B cell (primary cell): ENCODE measurements at regions not wholly inside any gene's neighbourhood (a gene's known extent, or its start where the extent isn't known, plus 50 kb on each side); places are given as distances from the start of the nearest gene placed in this dataset.
A peak's percentile ranks its signal among the peaks of the same experiment; 100 is the strongest.
"Not testable (repeated sequence)": the region's sequence is repeated elsewhere in the genome, so short reads cannot be mapped to it uniquely, and the experiment has no call there.

Source experiments
- ATAC-seq: fragments of 200-7000 bp; cut with Tn5 transposase; one replicate; pipeline ENCODE4 v1.10.0; 2021; ENCODE audit warnings: low read depth, mild to moderate bottlenecking, moderate number of reproducible peaks, moderate library complexity
- CTCF ChIA-PET: fragments of 350-600 bp; sonication (Branson Sonifier 250); formaldehyde crosslinking; loops from one replicate; lab custom pipeline; 2021; ENCODE audit warnings: antibody characterized with exemption, inconsistent platforms; lab: Charles Lee
- POLR2A ChIA-PET: fragments of 350-600 bp; sonication (Branson Sonifier 250); formaldehyde crosslinking; loops from one replicate; lab custom pipeline; 2021; ENCODE audit warnings: antibody characterized with exemption; lab: Charles Lee
- DNase-seq: peaks from one replicate; pipeline ENCODE4 v3.0.0; 2013
- H2AFZ ChIP-seq: 2 replicates; pipeline ENCODE4 v1.6.1; 2012; ENCODE audit warnings: mild to moderate bottlenecking, low read depth, low read length; ENCODE audit not compliant: insufficient read depth, poor library complexity, severe bottlenecking
- H3K27ac ChIP-seq, 2 donors: 1 replicate in 1 of 2; 2 replicates in 1 of 2; pipeline ENCODE4 v1.5.1; 2012 to 2013; ENCODE audit warnings: low read length in 2 of 2, mild to moderate bottlenecking in 2 of 2, moderate library complexity in 1 of 2
- H3K27me3 ChIP-seq, 4 experiments: fragments of 200-600 bp in 1 of 4; sonication (generic) in 1 of 4; replicated peaks in 1 of 4; 1 replicate in 2 of 4; 2 replicates in 2 of 4; pipeline versions ENCODE4 v1.6.1 to v1.7.0; 2013 to 2016; ENCODE audit warnings: low read length in 3 of 4, mild to moderate bottlenecking in 2 of 4, mixed read lengths in 1 of 4, moderate library complexity in 1 of 4; ENCODE audit not compliant: insufficient read depth in 4 of 4, control insufficient read depth in 3 of 4; ENCODE audit errors: control extremely low read depth in 1 of 4
- H3K36me3 ChIP-seq, 2 experiments: replicated peaks in 1 of 2; 1 replicate in 1 of 2; 2 replicates in 1 of 2; pipeline versions ENCODE4 v1.6.1 to v1.7.1; 2013; ENCODE audit warnings: low read length in 1 of 2; ENCODE audit not compliant: insufficient read depth in 2 of 2, control insufficient read depth in 1 of 2; ENCODE audit errors: control extremely low read depth in 1 of 2, extremely low read depth in 1 of 2
- H3K4me1 ChIP-seq, 2 donors: fragments of 200-600 bp in 1 of 2; sonication (generic) in 1 of 2; 1 replicate in 1 of 2; 2 replicates in 1 of 2; pipeline versions ENCODE4 v1.5.1 to v1.6.1; 2013 to 2017; ENCODE audit warnings: low read length in 2 of 2; ENCODE audit not compliant: control insufficient read depth in 2 of 2, insufficient read depth in 2 of 2
- H3K4me2 ChIP-seq: replicated peaks from 2 replicates; pipeline ENCODE3; 2012; ENCODE audit warnings: mild to moderate bottlenecking, low read depth, low read length; ENCODE audit not compliant: poor library complexity, severe bottlenecking
- H3K4me3 ChIP-seq, 5 experiments: fragments of 200-600 bp in 1 of 5; sonication (generic) in 1 of 5; 1 replicate in 3 of 5; 2 replicates in 2 of 5; pipeline versions ENCODE4 v1.5.1 to v1.7.0; 2011 to 2016; ENCODE audit warnings: low read length in 4 of 5, mild to moderate bottlenecking in 4 of 5, low read depth in 2 of 5, control low read depth in 1 of 5, moderate library complexity in 1 of 5; ENCODE audit not compliant: insufficient read depth in 1 of 5; ENCODE audit errors: control extremely low read depth in 1 of 5, extremely low read depth in 1 of 5
- H3K79me2 ChIP-seq: fragments of 200-600 bp; sonication (generic); one replicate; pipeline ENCODE4 v1.6.0; 2016; ENCODE audit warnings: low read length; ENCODE audit not compliant: control insufficient read depth, insufficient read depth
- H3K9ac ChIP-seq: fragments of 200-600 bp; sonication (generic); 2 replicates; pipeline ENCODE4 v1.6.1; 2017; ENCODE audit warnings: mild to moderate bottlenecking, low read length, moderate library complexity
- H3K9me3 ChIP-seq, 3 donors: one replicate each; pipeline versions ENCODE4 v1.6.1 to v1.7.1; 2013; ENCODE audit warnings: low read length in 2 of 3; ENCODE audit not compliant: control insufficient read depth in 2 of 3, insufficient read depth in 1 of 3; ENCODE audit errors: control extremely low read depth in 1 of 3
- H4K20me1 ChIP-seq: 2 replicates; pipeline ENCODE4 v1.6.0; 2012; ENCODE audit warnings: mild to moderate bottlenecking, low read length; ENCODE audit not compliant: insufficient read depth, control insufficient read depth, poor library complexity, severe bottlenecking
- H3K27ac Mint-ChIP-seq: one replicate; pipeline ENCODE4 v1.8.0; 2021; ENCODE audit warnings: mixed read lengths
- H3K27me3 Mint-ChIP-seq: one replicate; pipeline ENCODE4 v1.8.0; 2021; ENCODE audit warnings: mixed read lengths
- H3K4me1 Mint-ChIP-seq: one replicate; pipeline ENCODE4 v1.8.0; 2021; ENCODE audit warnings: mixed read lengths
- H3K4me3 Mint-ChIP-seq: one replicate; pipeline ENCODE4 v1.8.0; 2021; ENCODE audit warnings: mixed read lengths
- H3K9me3 Mint-ChIP-seq: one replicate; pipeline ENCODE4 v1.8.0; 2022; ENCODE audit warnings: mixed read lengths; ENCODE audit not compliant: insufficient read depth
- EZH2 ChIP-seq: IDR thresholded peaks from 2 replicates; pipeline ENCODE4 v1.6.1; 2012; ENCODE audit warnings: borderline replicate concordance, low read depth, mild to moderate bottlenecking, moderate library complexity, low read length; ENCODE audit not compliant: insufficient read depth, poor library complexity, severe bottlenecking
- WGBS: methylation state at CpG from one replicate; pipeline ENCODE4 v1.1.5; 2013; ENCODE audit warnings: missing lambda C conversion rate; ENCODE audit not compliant: insufficient coverage; 5-methylcytosine and 5-hydroxymethylcytosine counted together
- intact Hi-C: fragments of 100-400 bp; cut with micrococcal nuclease; formaldehyde crosslinking; loops from one replicate; pipeline ENCODE4 v1.10.0; 2022
- TF ChIP-seq, protein P1 (sequence below): fragments of 200-600 bp; IDR thresholded peaks from one replicate; pipeline ENCODE4 v1.8.0; 2022; ENCODE audit warnings: antibody characterized with exemption, mild to moderate bottlenecking

DNA sequence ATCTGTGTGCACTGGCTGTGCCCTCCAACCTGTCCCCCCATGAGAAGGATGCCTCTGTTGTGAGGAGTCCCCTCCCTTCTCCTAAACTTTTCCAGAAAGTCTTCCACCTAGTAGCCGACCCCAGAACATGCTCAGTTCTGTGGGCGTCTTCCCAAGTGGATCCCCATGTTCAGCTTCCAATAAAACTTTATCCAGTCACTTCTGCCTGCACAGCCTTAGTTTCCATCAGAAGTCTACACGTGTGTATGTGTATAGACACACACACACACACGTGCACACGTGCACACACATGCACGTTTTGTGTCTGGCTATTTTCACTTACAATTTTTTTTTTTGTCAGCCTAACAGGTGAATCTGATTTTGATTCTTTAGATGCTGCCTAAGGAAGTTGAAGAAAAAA lies 115.1 kb downstream of the RTP5 start:
- Histone ChIP-seq H3K4me3 (no peak overlapping the region), H3K9me3 (peaks cover 0 to 47% (median 5%) of the 10 kb centered on the region in 3 donors), H3K36me3 (peaks cover 0 to 2% of the 10 kb centered on the region in 2 experiments), H3K9ac (no peak overlapping the region), H3K27ac (peak overlapping the region; percentile 84 to 90), H2AFZ (no peak overlapping the region), H3K79me2 (peaks cover 2% of the 10 kb centered on the region), H3K4me2 (peak overlapping the region; percentile 40), H3K27me3 (no peaks in the 10 kb centered on the region), H3K4me1 (peaks cover 24 to 44% of the 10 kb centered on the region in 2 donors), H4K20me1 (no peaks in the 10 kb centered on the region)
- intact Hi-C loops, result no loop called here
- no peak for TF ChIP-seq EZH2
- TF ChIP-seq, protein P1, sequence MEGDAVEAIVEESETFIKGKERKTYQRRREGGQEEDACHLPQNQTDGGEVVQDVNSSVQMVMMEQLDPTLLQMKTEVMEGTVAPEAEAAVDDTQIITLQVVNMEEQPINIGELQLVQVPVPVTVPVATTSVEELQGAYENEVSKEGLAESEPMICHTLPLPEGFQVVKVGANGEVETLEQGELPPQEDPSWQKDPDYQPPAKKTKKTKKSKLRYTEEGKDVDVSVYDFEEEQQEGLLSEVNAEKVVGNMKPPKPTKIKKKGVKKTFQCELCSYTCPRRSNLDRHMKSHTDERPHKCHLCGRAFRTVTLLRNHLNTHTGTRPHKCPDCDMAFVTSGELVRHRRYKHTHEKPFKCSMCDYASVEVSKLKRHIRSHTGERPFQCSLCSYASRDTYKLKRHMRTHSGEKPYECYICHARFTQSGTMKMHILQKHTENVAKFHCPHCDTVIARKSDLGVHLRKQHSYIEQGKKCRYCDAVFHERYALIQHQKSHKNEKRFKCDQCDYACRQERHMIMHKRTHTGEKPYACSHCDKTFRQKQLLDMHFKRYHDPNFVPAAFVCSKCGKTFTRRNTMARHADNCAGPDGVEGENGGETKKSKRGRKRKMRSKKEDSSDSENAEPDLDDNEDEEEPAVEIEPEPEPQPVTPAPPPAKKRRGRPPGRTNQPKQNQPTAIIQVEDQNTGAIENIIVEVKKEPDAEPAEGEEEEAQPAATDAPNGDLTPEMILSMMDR, result no peak
- ChIA-PET POLR2A (interaction anchor here (0.7 to 0.9 kb wide), 2 partner anchors 36 to 97 kb away, joined by 3 read pairs; no protein-coding TSS in a partner anchor), CTCF (interaction anchor here (0.9 to 2.8 kb wide), 2 partner anchors 33 to 34 kb away, joined by 3 to 8 read pairs; no protein-coding TSS in a partner anchor)
- peak overlapping the region; percentile 70 for H3K4me3 Mint-ChIP-seq
- H3K27me3 Mint-ChIP-seq, result no peaks in the 10 kb centered on the region
- no peaks in the 10 kb centered on the region for H3K9me3 Mint-ChIP-seq
- peak overlapping the region; percentile 94 for H3K27ac Mint-ChIP-seq
- WGBS, result 92% methylated on average over 2 of the region's 6 CpGs
- peaks cover 55% of the 10 kb centered on the region for H3K4me1 Mint-ChIP-seq
- no peak for ATAC-seq
- no peak for DNase-seq

DNA sequence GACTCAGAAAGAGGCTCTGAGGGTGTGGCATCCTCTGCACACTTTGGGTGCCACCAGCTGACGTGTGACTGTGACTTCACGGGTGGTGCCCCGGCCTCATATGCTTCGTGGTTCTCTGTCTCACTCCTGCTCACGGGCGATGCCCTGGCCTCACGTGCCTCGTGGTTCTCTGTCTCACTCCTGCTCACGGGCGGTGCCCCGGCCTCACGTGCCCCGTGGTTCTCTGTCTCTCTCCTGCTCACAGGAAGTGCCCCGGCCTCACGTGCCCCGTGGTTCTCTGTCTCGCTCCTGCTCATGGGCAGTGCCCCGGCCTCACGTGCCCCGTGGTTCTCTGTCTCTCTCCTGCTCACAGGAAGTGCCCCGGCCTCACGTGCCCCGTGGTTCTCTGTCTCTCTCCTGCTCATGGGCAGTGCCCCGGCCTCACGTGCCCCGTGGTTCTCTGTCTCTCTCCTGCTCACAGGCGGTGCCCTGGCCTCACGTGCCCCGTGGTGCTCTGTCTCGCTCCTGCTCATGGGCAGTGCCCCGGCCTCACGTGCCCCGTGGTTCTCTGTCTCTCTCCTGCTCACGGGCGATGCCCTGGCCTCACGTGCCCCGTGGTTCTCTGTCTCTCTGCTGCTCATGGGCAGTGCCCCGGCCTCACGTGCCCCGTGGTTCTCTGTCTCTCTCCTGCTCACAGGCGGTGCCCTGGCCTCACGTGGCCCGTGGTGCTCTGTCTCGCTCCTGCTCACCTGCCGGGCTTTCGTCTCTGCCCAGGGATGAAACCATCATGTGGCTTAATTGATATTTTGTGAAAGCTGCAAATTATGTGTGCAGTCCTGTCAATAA lies 115.8 kb downstream of the RTP5 start:
- peak overlapping the region; percentile 94 for H3K27ac Mint-ChIP-seq
- H4K20me1 ChIP-seq, intact Hi-C loops, H3K79me2 ChIP-seq, H3K27me3 Mint-ChIP-seq, H3K27me3 ChIP-seq, H3K36me3 ChIP-seq, H2AFZ ChIP-seq, H3K4me3 ChIP-seq, H3K9me3 Mint-ChIP-seq, H3K9ac ChIP-seq: not testable (repeated sequence)
- peak; percentile 91 for ATAC-seq
- peak; percentile 93 for DNase-seq
- peaks cover 54% of the 10 kb centered on the region for H3K4me1 Mint-ChIP-seq
- Histone ChIP-seq H3K27ac (peak overlapping the region; percentile 84 to 90), H3K4me1 (peaks cover 26 to 45% of the 10 kb centered on the region in 2 donors), H3K4me2 (peak overlapping the region; percentile 40), H3K9me3 (peaks cover 0 to 47% (median 5%) of the 10 kb centered on the region in 3 donors)
- 50% methylated on average over 42 of the region's 46 CpGs for WGBS
- POLR2A ChIA-PET, result interaction anchor here (0.7 to 0.9 kb wide), 2 partner anchors 35 to 96 kb away, joined by 3 read pairs; no protein-coding TSS in a partner anchor
- peak overlapping the region; percentile 78 for H3K4me3 Mint-ChIP-seq
- CTCF ChIA-PET, result interaction anchor here (0.9 to 2.8 kb wide), 2 partner anchors 34 to 35 kb away, joined by 3 to 8 read pairs; no protein-coding TSS in a partner anchor
